Amniotic stem cell (primary cell): ENCODE measurements at regions not wholly inside any gene's neighbourhood (a gene's known extent, or its start where the extent isn't known, plus 50 kb on each side); places are given as distances from the start of the nearest gene placed in this dataset.
A peak's percentile ranks its signal among the peaks of the same experiment; 100 is the strongest.

Source experiments
- DNase-seq: peaks from one replicate; lab custom pipeline; 2025; lab: John Stamatoyannopoulos, UW

- no peak for DNase-seq
These were observed 51.6 kb downstream of the SPANXA2 start for GRCh38 chrX:141641138-141641537.

DNA sequence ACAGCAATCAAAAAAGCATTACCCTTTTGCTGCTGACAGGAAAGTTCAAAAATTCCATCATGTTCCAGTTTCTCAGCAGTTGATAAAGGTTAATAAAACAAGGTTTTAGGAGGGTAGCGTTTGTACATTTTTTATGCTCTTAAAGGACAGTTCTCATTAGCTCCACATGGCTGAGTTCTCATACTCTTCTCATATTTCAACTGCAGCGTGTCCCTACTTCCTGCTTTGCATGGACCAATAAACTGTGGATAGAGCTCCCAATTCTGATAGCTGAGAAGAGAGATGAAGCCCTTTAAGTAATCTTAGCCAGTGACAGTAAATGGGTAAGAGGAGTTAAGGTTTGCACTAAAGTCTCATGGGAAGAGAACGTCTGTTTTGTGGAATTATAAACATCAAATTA is 53.5 kb downstream of the SPANXA2 start:
- DNase-seq = peak; percentile 4
